ENCODE measurements at regions not wholly inside any gene's neighbourhood (a gene's known extent, or its start where the extent isn't known, plus 50 kb on each side); places are given as distances from the start of the nearest gene placed in this dataset.

DNA sequence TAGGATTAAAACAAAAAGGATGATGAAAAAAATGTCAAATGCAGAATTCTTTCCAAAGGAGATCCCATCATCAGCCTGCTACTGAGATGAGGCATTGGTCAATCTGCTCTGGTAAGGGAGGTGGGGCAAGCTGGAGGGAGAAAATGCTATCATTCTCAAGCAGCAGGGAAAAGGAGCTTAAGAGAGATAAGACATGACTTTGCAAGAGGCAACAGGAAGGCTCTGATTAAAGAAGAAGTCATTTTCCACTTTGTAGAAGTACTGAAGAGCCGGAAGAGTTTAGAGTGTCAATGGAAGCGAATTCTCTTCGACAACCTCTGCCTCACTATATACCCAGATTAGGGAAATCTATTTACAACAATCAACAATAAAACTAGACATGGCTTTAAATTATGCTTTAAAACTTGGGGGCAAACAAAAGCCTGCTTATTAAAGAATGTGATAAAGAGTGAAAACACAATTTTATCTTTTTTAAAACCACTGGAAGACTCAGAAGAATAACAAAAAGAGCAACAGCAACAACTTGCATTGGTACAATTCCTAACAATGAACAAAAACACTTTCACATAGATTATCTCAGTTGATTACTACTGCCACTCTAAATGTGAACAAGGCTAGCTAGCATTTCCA, 81.8 kb upstream of the NANOGP8 start:
- TF ChIP-seq, protein P1, sequence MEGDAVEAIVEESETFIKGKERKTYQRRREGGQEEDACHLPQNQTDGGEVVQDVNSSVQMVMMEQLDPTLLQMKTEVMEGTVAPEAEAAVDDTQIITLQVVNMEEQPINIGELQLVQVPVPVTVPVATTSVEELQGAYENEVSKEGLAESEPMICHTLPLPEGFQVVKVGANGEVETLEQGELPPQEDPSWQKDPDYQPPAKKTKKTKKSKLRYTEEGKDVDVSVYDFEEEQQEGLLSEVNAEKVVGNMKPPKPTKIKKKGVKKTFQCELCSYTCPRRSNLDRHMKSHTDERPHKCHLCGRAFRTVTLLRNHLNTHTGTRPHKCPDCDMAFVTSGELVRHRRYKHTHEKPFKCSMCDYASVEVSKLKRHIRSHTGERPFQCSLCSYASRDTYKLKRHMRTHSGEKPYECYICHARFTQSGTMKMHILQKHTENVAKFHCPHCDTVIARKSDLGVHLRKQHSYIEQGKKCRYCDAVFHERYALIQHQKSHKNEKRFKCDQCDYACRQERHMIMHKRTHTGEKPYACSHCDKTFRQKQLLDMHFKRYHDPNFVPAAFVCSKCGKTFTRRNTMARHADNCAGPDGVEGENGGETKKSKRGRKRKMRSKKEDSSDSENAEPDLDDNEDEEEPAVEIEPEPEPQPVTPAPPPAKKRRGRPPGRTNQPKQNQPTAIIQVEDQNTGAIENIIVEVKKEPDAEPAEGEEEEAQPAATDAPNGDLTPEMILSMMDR (IDR thresholded peaks at IDR 0.05; ENCODE audit: insufficient read depth, low read length, poor library complexity, severe bottlenecking): no peak
- TF ChIP-seq EZH2phosphoT487 (conservative IDR thresholded peaks at IDR 0.05; ENCODE audit: low read length): no peak

Data from SU-DHL-6 (cell line).